Panc1 (cell line): ENCODE measurements at regions not wholly inside any gene's neighbourhood (a gene's known extent, or its start where the extent isn't known, plus 50 kb on each side); places are given as distances from the start of the nearest gene placed in this dataset.

Experiments
- ATAC-seq: fragments of 200-7000 bp; cut with Tn5 transposase; 2 replicates; pipeline ENCODE4 v1.9.1; 2020; ENCODE audit warnings: mild to moderate bottlenecking, moderate library complexity
- BruUV-seq: library from RNA; stranded (reverse); fragments of 400-500 nt; replicated peaks from 2 replicates; lab custom pipeline; 2021; lab: Mats Ljungman, UMichigan
- CTCF ChIA-PET: fragments of 300-600 bp; sonication (Branson Sonifier 250); formaldehyde crosslinking; loops from one replicate; lab custom pipeline; 2022; ENCODE audit warnings: antibody characterized with exemption; lab: Charles Lee
- POLR2A ChIA-PET: fragments of 300-600 bp; sonication (Branson Sonifier 250); formaldehyde crosslinking; loops from one replicate; lab custom pipeline; 2022; ENCODE audit warnings: antibody characterized with exemption; lab: Charles Lee
- DNase-seq: peaks from one replicate; pipeline ENCODE4 v3.0.0-alpha.2; 2010; ENCODE audit warnings: low read depth, low spot score
- H3K27ac ChIP-seq: 2 replicates; pipeline ENCODE4 v1.5.1; 2011; ENCODE audit warnings: mild to moderate bottlenecking, low read length, inconsistent platforms
- H3K27me3 ChIP-seq: fragments of 200-500 bp; sonication (Bioruptor generic); 2 replicates; pipeline ENCODE4 v1.6.0; 2014; ENCODE audit warnings: low read length, inconsistent platforms; ENCODE audit not compliant: control insufficient read depth, insufficient read depth
- H3K36me3 ChIP-seq: fragments of 200-500 bp; sonication (Bioruptor generic); 2 replicates; pipeline ENCODE4 v1.5.1; 2014; ENCODE audit warnings: inconsistent platforms, mild to moderate bottlenecking, low read length, moderate library complexity; ENCODE audit not compliant: control insufficient read depth, insufficient read depth
- H3K4me1 ChIP-seq: 2 replicates; pipeline ENCODE4 v1.5.1; 2011; ENCODE audit warnings: inconsistent platforms, mild to moderate bottlenecking, low read length, moderate library complexity; ENCODE audit not compliant: control insufficient read depth, insufficient read depth
- H3K4me3 ChIP-seq, 2 experiments: 2 replicates each; pipeline ENCODE4 v1.5.1; 2011 to 2012; ENCODE audit warnings: low read depth in 2 of 2, low read length in 2 of 2, mild to moderate bottlenecking in 2 of 2, inconsistent platforms in 1 of 2, moderate library complexity in 1 of 2
- H3K9me3 ChIP-seq: fragments of 200-500 bp; sonication (Bioruptor generic); 2 replicates; pipeline ENCODE4 v1.5.1; 2014; ENCODE audit warnings: low read depth, mild to moderate bottlenecking, inconsistent platforms, low read length, moderate library complexity; ENCODE audit not compliant: control insufficient read depth, insufficient read depth
- POLR2AphosphoS5 ChIP-seq: IDR thresholded peaks from 2 replicates; pipeline ENCODE4 v1.6.1; 2012; ENCODE audit warnings: mild to moderate bottlenecking, low read depth, low read length, moderate library complexity
- SIN3A ChIP-seq: IDR thresholded peaks from 2 replicates; pipeline ENCODE4 v1.6.1; 2012; ENCODE audit warnings: low read depth, mild to moderate bottlenecking, low read length, moderate library complexity, borderline replicate concordance; ENCODE audit not compliant: insufficient read depth
- TCF7L2 ChIP-seq: IDR thresholded peaks from 2 replicates; pipeline ENCODE4 v1.6.1; 2011; ENCODE audit warnings: mild to moderate bottlenecking, low read depth, low read length, inconsistent platforms
- in situ Hi-C: cut with HindIII; loops from 2 replicates; pipeline ENCODE4 v1.10.0; 2016; ENCODE audit warnings: low sequenced_read_pairs, low pct_unique_long_range_greater_than_20kb
- intact Hi-C: fragments of 100-400 bp; cut with micrococcal nuclease; formaldehyde crosslinking; loops from one replicate; pipeline ENCODE4 v1.10.0; 2022; ENCODE audit not compliant: unreplicated experiment
- TF ChIP-seq, protein P1 (sequence below): fragments of 450-650 bp; IDR thresholded peaks from 2 replicates; pipeline ENCODE4 v1.5.1; 2017; ENCODE audit warnings: mild to moderate bottlenecking
- TF ChIP-seq, protein P2 (sequence below), 2 experiments: IDR thresholded peaks; 2 replicates each; pipeline ENCODE4 v1.6.1; 2011 to 2012; ENCODE audit warnings: low read depth in 2 of 2, control low read depth in 1 of 2, low read length in 1 of 2, mild to moderate bottlenecking in 1 of 2, moderate library complexity in 1 of 2; ENCODE audit not compliant: insufficient read depth in 1 of 2

GRCh38 chr13:31436478-31436877, 236.7 kb downstream of the B3GLCT start:
- DNase-seq (no peak), ATAC-seq (no peak)
- no peaks in the 10 kb centered on the region for H3K9me3 ChIP-seq
- POLR2A ChIA-PET: no interaction called here
- H3K36me3 ChIP-seq: no peaks in the 10 kb centered on the region
- no TSS peak for BruUV-seq
- intact Hi-C loops (no loop called here), in situ Hi-C loops (no loop called here)
- H3K4me1 ChIP-seq: no peaks in the 10 kb centered on the region
- TF ChIP-seq, protein P1, sequence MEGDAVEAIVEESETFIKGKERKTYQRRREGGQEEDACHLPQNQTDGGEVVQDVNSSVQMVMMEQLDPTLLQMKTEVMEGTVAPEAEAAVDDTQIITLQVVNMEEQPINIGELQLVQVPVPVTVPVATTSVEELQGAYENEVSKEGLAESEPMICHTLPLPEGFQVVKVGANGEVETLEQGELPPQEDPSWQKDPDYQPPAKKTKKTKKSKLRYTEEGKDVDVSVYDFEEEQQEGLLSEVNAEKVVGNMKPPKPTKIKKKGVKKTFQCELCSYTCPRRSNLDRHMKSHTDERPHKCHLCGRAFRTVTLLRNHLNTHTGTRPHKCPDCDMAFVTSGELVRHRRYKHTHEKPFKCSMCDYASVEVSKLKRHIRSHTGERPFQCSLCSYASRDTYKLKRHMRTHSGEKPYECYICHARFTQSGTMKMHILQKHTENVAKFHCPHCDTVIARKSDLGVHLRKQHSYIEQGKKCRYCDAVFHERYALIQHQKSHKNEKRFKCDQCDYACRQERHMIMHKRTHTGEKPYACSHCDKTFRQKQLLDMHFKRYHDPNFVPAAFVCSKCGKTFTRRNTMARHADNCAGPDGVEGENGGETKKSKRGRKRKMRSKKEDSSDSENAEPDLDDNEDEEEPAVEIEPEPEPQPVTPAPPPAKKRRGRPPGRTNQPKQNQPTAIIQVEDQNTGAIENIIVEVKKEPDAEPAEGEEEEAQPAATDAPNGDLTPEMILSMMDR: no peak
- TF ChIP-seq, protein P2, sequence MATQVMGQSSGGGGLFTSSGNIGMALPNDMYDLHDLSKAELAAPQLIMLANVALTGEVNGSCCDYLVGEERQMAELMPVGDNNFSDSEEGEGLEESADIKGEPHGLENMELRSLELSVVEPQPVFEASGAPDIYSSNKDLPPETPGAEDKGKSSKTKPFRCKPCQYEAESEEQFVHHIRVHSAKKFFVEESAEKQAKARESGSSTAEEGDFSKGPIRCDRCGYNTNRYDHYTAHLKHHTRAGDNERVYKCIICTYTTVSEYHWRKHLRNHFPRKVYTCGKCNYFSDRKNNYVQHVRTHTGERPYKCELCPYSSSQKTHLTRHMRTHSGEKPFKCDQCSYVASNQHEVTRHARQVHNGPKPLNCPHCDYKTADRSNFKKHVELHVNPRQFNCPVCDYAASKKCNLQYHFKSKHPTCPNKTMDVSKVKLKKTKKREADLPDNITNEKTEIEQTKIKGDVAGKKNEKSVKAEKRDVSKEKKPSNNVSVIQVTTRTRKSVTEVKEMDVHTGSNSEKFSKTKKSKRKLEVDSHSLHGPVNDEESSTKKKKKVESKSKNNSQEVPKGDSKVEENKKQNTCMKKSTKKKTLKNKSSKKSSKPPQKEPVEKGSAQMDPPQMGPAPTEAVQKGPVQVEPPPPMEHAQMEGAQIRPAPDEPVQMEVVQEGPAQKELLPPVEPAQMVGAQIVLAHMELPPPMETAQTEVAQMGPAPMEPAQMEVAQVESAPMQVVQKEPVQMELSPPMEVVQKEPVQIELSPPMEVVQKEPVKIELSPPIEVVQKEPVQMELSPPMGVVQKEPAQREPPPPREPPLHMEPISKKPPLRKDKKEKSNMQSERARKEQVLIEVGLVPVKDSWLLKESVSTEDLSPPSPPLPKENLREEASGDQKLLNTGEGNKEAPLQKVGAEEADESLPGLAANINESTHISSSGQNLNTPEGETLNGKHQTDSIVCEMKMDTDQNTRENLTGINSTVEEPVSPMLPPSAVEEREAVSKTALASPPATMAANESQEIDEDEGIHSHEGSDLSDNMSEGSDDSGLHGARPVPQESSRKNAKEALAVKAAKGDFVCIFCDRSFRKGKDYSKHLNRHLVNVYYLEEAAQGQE (IDR thresholded peaks at IDR 0.05; ENCODE audit: insufficient read depth in 1 of 2, low read depth in 2 of 2, low read length in 1 of 2): no peak
- TF ChIP-seq SIN3A (no peak), POLR2AphosphoS5 (no peak), TCF7L2 (no peak)
- no peak overlapping the region for H3K4me3 ChIP-seq
- CTCF ChIA-PET: no interaction called here
- H3K27me3 ChIP-seq: no peaks in the 10 kb centered on the region; the same call in 1 of the 2 replicates
- H3K27ac ChIP-seq: no peak overlapping the region

- no peak for TF ChIP-seq TCF7L2
- no peak for TF ChIP-seq SIN3A
- TF ChIP-seq, protein P2 (IDR thresholded peaks at IDR 0.05; ENCODE audit: insufficient read depth in 1 of 2, low read depth in 2 of 2, low read length in 1 of 2): no peak
- TF ChIP-seq, protein P1: no peak
- no peak for TF ChIP-seq POLR2AphosphoS5
- no peak overlapping the region for H3K27ac ChIP-seq
- in situ Hi-C loops (no loop called here), intact Hi-C loops (no loop called here)
- H3K27me3 ChIP-seq: no peaks in the 10 kb centered on the region; the same call in 1 of the 2 replicates
- H3K4me1 ChIP-seq: no peaks in the 10 kb centered on the region
- CTCF ChIA-PET: no interaction called here
- POLR2A ChIA-PET: no interaction called here
- no peak for DNase-seq
- no peak overlapping the region for H3K4me3 ChIP-seq
- no peak for ATAC-seq
- no peaks in the 10 kb centered on the region for H3K36me3 ChIP-seq
- no peaks in the 10 kb centered on the region for H3K9me3 ChIP-seq
- BruUV-seq: no TSS peak
Measured at GRCh38 chr13:31437975-31438374, 238.2 kb downstream of the B3GLCT start.
